ENCODE measurements at regions not wholly inside any gene's neighbourhood (a gene's known extent, or its start where the extent isn't known, plus 50 kb on each side); places are given as distances from the start of the nearest gene placed in this dataset.

DNA sequence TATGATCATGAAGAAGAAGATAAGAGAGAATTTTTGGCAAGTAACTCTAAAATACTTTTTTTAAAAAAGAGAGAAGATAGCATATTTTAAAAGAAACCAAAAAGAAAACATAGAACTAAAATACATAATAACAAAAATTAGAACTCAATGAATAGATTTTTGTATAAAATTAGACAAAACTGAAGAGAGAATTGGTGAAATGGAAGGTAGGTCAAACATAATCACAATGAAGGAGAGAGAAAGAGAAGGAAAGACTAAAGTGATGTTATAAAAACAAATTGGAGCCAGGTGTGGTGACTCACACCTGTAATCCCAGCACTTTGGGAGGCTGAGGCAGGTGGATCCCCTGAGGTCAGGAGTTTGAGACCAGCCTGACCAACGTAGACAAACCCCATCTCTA lies 211.5 kb downstream of the AXIN2 start:
- TF ChIP-seq, protein P1, sequence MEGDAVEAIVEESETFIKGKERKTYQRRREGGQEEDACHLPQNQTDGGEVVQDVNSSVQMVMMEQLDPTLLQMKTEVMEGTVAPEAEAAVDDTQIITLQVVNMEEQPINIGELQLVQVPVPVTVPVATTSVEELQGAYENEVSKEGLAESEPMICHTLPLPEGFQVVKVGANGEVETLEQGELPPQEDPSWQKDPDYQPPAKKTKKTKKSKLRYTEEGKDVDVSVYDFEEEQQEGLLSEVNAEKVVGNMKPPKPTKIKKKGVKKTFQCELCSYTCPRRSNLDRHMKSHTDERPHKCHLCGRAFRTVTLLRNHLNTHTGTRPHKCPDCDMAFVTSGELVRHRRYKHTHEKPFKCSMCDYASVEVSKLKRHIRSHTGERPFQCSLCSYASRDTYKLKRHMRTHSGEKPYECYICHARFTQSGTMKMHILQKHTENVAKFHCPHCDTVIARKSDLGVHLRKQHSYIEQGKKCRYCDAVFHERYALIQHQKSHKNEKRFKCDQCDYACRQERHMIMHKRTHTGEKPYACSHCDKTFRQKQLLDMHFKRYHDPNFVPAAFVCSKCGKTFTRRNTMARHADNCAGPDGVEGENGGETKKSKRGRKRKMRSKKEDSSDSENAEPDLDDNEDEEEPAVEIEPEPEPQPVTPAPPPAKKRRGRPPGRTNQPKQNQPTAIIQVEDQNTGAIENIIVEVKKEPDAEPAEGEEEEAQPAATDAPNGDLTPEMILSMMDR (conservative IDR thresholded peaks at IDR 0.05 in 1 of 2, IDR thresholded peaks at IDR 0.05 in 1 of 2; ENCODE audit: low read depth in 1 of 2, low read length in 2 of 2) = no peak
- no peak for TF ChIP-seq EZH2 (IDR thresholded peaks at IDR 0.05; ENCODE audit: low read length, missing control alignments)

Measured in fibroblast of lung (primary cell).